ENCODE measurements at regions not wholly inside any gene's neighbourhood (a gene's known extent, or its start where the extent isn't known, plus 50 kb on each side); places are given as distances from the start of the nearest gene placed in this dataset.

DNA sequence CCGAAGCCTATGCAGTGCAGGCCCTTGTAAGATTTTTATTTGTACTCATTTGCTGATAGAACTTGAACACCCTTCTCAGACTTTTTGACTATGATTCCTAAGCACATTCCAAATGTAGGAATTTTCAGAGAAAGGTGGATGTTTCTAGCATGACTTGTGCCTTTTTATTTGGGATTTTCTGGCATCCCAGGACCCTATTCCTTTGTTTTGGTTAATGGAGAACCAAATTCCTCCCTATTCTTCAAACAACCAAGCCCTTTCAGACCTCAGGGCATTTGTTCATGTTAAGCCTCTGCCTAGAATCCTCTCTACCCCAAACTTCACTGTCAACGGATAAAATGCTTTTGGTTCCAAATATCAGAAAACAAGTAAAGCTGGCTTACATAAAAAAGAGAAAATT lies 371.1 kb downstream of the DDX10 start:
- no peak overlapping the region for H4K12ac ChIP-seq (ENCODE audit: low read depth, low read length)
- H2BK120ac ChIP-seq (ENCODE audit: insufficient read depth, low read length, poor library complexity) = no peak overlapping the region
- WGBS (ENCODE audit: extremely low coverage, insufficient coverage, insufficient read length) = no CpG with 5 or more reads among the region's 2 CpGs
- H3K23ac ChIP-seq (ENCODE audit: low read length) = no peak overlapping the region
- H2AK5ac ChIP-seq (ENCODE audit: low read length) = no peak overlapping the region
- H3K27ac ChIP-seq (ENCODE audit: low read depth, low read length) = no peak overlapping the region
- H3K79me2 ChIP-seq (ENCODE audit: control insufficient read depth, insufficient read depth, low read length, poor library complexity) = no peaks in the 10 kb centered on the region
- H4K91ac ChIP-seq (ENCODE audit: low read depth, low read length) = no peak overlapping the region
- H2BK12ac ChIP-seq (ENCODE audit: low read length) = no peak overlapping the region
- no peak overlapping the region for H3K4ac ChIP-seq (ENCODE audit: low read depth, low read length)
- no peak overlapping the region for H3K14ac ChIP-seq (ENCODE audit: low read length)
- H3K4me1 ChIP-seq (ENCODE audit: control insufficient read depth in 1 of 2, insufficient read depth in 2 of 2, low read length in 2 of 2) = no peaks in the 10 kb centered on the region
- H3K4me2 ChIP-seq (ENCODE audit: low read length) = no peak overlapping the region
- H3K9ac ChIP-seq (ENCODE audit: low read length) = no peak overlapping the region
- no peaks in the 10 kb centered on the region for H3K36me3 ChIP-seq (ENCODE audit: control insufficient read depth in 1 of 2, insufficient read depth in 2 of 2, low read length in 2 of 2)
- H3K27me3 ChIP-seq (ENCODE audit: insufficient read depth, low read length) = no peaks in the 10 kb centered on the region
- H2AFZ ChIP-seq (ENCODE audit: insufficient read depth, low read length, poor library complexity) = no peak overlapping the region
- H3K79me1 ChIP-seq (ENCODE audit: low read length) = no peaks in the 10 kb centered on the region
- no peak overlapping the region for H3K18ac ChIP-seq (ENCODE audit: low read length)
- H3K9me3 ChIP-seq (ENCODE audit: insufficient read depth, low read depth, low read length) = no peaks in the 10 kb centered on the region
- H4K8ac ChIP-seq (ENCODE audit: low read depth, low read length) = no peak overlapping the region
- no peak for DNase-seq
- no peak overlapping the region for H3K4me3 ChIP-seq (ENCODE audit: low read depth, low read length)
- no peak overlapping the region for H2BK5ac ChIP-seq (ENCODE audit: low read depth, low read length, poor library complexity)

DNA sequence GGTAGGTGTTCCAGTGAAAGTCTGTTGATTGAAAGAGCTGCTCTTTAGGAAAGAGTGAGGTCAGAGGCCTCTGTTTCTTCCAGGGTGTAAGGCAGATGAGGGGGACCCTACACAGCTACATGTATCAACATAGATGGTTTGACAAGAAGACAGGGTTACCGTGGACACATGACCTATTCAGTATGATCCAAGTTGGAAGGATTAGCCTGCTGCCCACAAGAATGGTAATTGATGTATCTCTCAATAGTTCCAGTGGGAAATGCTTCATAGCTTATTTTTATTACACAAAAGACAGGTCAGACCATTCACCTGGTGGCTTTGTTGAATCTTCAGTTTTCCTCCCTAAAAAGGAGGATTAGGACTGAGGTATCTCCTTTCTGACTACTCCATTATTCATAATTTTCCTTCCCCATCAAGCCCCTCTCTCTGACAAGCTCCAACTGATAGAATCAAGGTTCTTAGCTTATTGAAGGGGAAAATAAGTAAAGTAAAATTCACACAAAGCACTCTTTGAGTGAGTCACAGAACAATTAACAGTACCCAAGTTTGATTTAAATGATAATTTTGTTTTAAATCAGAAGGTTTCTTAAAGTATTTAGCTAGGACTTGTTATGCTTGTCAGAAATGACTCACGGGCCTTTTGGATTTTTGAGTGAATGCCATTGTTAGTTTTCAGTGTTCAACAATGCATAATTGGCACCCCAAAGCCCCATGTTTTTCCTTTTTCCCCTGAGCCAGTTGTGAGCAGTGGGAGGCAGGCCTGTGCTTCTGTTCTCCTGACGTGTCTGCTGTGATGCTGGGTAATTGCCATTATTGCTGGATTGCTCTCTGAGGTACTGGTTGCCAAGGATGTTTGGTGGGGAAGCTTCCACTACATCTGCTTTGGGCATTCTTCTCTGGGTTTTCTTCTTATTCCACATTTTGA lies 373.2 kb downstream of the DDX10 start:
- Histone ChIP-seq H3K23ac (ENCODE audit: low read length) (no peak overlapping the region), H2BK5ac (ENCODE audit: low read depth, low read length, poor library complexity) (no peak overlapping the region), H3K9ac (ENCODE audit: low read length) (no peak overlapping the region), H2AK5ac (ENCODE audit: low read length) (no peak overlapping the region), H3K4me1 (ENCODE audit: control insufficient read depth in 1 of 2, insufficient read depth in 2 of 2, low read length in 2 of 2) (no peaks in the 10 kb centered on the region), H4K91ac (ENCODE audit: low read depth, low read length) (no peak overlapping the region), H3K79me2 (ENCODE audit: control insufficient read depth, insufficient read depth, low read length, poor library complexity) (no peaks in the 10 kb centered on the region), H3K27me3 (ENCODE audit: insufficient read depth, low read length) (no peaks in the 10 kb centered on the region), H3K79me1 (ENCODE audit: low read length) (no peaks in the 10 kb centered on the region), H3K4me2 (ENCODE audit: low read length) (no peak overlapping the region), H2BK12ac (ENCODE audit: low read length) (no peak overlapping the region), H3K4ac (ENCODE audit: low read depth, low read length) (no peak overlapping the region), H2AFZ (ENCODE audit: insufficient read depth, low read length, poor library complexity) (no peak overlapping the region), H3K27ac (ENCODE audit: low read depth, low read length) (no peak overlapping the region), H4K12ac (ENCODE audit: low read depth, low read length) (no peak overlapping the region), H3K14ac (ENCODE audit: low read length) (no peak overlapping the region), H2BK120ac (ENCODE audit: insufficient read depth, low read length, poor library complexity) (no peak overlapping the region), H3K9me3 (ENCODE audit: insufficient read depth, low read depth, low read length) (no peaks in the 10 kb centered on the region), H3K36me3 (ENCODE audit: control insufficient read depth in 1 of 2, insufficient read depth in 2 of 2, low read length in 2 of 2) (no peaks in the 10 kb centered on the region), H3K4me3 (ENCODE audit: low read depth, low read length) (no peak overlapping the region), H3K18ac (ENCODE audit: low read length) (no peak overlapping the region), H4K8ac (ENCODE audit: low read depth, low read length) (no peak overlapping the region)
- no peak for DNase-seq
- no CpG with 5 or more reads among the region's 3 CpGs for WGBS (ENCODE audit: extremely low coverage, insufficient coverage, insufficient read length)

DNA sequence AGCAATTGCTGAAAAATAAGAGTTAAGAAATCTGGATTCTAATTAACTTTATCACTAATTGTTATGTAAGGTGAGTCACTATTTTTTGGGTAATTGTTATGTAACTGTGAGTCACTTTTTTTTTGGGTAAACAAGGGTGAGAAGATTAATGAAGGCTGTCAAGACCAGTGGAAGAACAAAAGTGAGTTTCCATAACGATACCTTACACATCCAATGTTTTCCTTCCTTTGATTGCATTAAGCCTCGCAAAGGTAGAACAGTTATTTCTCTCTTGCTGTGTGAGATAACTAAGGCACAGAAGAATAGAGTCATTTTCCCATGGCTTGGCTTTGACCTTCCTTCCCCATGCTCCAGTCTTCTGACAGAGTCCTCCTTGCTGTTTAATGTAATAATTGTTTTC lies 374.7 kb downstream of the DDX10 start:
- Histone ChIP-seq H2BK12ac (ENCODE audit: low read length) (no peak overlapping the region), H3K79me1 (ENCODE audit: low read length) (no peaks in the 10 kb centered on the region), H2AK5ac (ENCODE audit: low read length) (no peak overlapping the region), H3K79me2 (ENCODE audit: control insufficient read depth, insufficient read depth, low read length, poor library complexity) (no peaks in the 10 kb centered on the region), H3K14ac (ENCODE audit: low read length) (no peak overlapping the region), H3K27me3 (ENCODE audit: insufficient read depth, low read length) (no peaks in the 10 kb centered on the region), H2BK5ac (ENCODE audit: low read depth, low read length, poor library complexity) (no peak overlapping the region), H3K4me3 (ENCODE audit: low read depth, low read length) (no peak overlapping the region), H4K91ac (ENCODE audit: low read depth, low read length) (no peak overlapping the region), H2AFZ (ENCODE audit: insufficient read depth, low read length, poor library complexity) (no peak overlapping the region), H3K9ac (ENCODE audit: low read length) (no peak overlapping the region), H4K8ac (ENCODE audit: low read depth, low read length) (no peak overlapping the region), H2BK120ac (ENCODE audit: insufficient read depth, low read length, poor library complexity) (no peak overlapping the region), H3K4me2 (ENCODE audit: low read length) (no peak overlapping the region), H3K4me1 (ENCODE audit: control insufficient read depth in 1 of 2, insufficient read depth in 2 of 2, low read length in 2 of 2) (no peaks in the 10 kb centered on the region), H4K12ac (ENCODE audit: low read depth, low read length) (no peak overlapping the region), H3K9me3 (ENCODE audit: insufficient read depth, low read depth, low read length) (no peaks in the 10 kb centered on the region), H3K18ac (ENCODE audit: low read length) (no peak overlapping the region), H3K4ac (ENCODE audit: low read depth, low read length) (no peak overlapping the region), H3K36me3 (ENCODE audit: control insufficient read depth in 1 of 2, insufficient read depth in 2 of 2, low read length in 2 of 2) (no peaks in the 10 kb centered on the region), H3K23ac (ENCODE audit: low read length) (no peak overlapping the region), H3K27ac (ENCODE audit: low read depth, low read length) (no peak overlapping the region)
- no CpG with 5 or more reads among the region's 2 CpGs for WGBS (ENCODE audit: extremely low coverage, insufficient coverage, insufficient read length)
- no peak for DNase-seq

DNA sequence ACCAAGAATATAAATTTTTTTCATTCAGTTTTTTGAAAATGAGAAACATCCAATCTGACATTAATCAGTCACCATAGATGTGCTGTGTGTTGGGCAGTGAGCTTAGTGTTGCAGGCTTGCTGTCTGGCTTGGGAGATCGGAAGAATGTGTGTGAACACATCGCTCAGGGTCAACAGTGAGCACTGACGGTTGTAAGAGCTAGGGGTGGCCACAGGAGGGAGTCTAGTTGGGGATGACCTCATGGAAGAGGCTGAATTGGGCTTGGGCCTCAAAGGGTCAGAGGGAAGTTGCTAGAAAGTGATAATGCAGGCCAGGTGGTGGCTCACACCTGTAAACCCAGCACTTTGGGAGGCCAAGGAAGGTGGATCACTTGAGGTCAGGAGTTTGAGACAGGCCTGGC lies 375.4 kb downstream of the DDX10 start:
- Histone ChIP-seq H3K79me1 (ENCODE audit: low read length) (no peaks in the 10 kb centered on the region), H2BK12ac (ENCODE audit: low read length) (no peak overlapping the region), H3K23ac (ENCODE audit: low read length) (no peak overlapping the region), H4K12ac (ENCODE audit: low read depth, low read length) (no peak overlapping the region), H3K14ac (ENCODE audit: low read length) (no peak overlapping the region), H3K79me2 (ENCODE audit: control insufficient read depth, insufficient read depth, low read length, poor library complexity) (no peaks in the 10 kb centered on the region), H2AFZ (ENCODE audit: insufficient read depth, low read length, poor library complexity) (no peak overlapping the region), H3K18ac (ENCODE audit: low read length) (no peak overlapping the region), H2BK5ac (ENCODE audit: low read depth, low read length, poor library complexity) (no peak overlapping the region), H4K91ac (ENCODE audit: low read depth, low read length) (no peak overlapping the region), H3K9me3 (ENCODE audit: insufficient read depth, low read depth, low read length) (no peaks in the 10 kb centered on the region), H3K4me3 (ENCODE audit: low read depth, low read length) (no peak overlapping the region), H2AK5ac (ENCODE audit: low read length) (no peak overlapping the region), H2BK120ac (ENCODE audit: insufficient read depth, low read length, poor library complexity) (no peak overlapping the region), H3K4me2 (ENCODE audit: low read length) (no peak overlapping the region), H4K8ac (ENCODE audit: low read depth, low read length) (no peak overlapping the region), H3K36me3 (ENCODE audit: control insufficient read depth in 1 of 2, insufficient read depth in 2 of 2, low read length in 2 of 2) (no peaks in the 10 kb centered on the region), H3K9ac (ENCODE audit: low read length) (no peak overlapping the region), H3K4ac (ENCODE audit: low read depth, low read length) (no peak overlapping the region), H3K4me1 (ENCODE audit: control insufficient read depth in 1 of 2, insufficient read depth in 2 of 2, low read length in 2 of 2) (no peaks in the 10 kb centered on the region), H3K27me3 (ENCODE audit: insufficient read depth, low read length) (no peaks in the 10 kb centered on the region), H3K27ac (ENCODE audit: low read depth, low read length) (no peak overlapping the region)
- no CpG with 5 or more reads among the region's 3 CpGs for WGBS (ENCODE audit: extremely low coverage, insufficient coverage, insufficient read length)
- peak; percentile 21 to 49 for DNase-seq

All from trophoblast cell (in vitro differentiated cells and primary cell).